G401 (cell line): ENCODE measurements at regions not wholly inside any gene's neighbourhood (a gene's known extent, or its start where the extent isn't known, plus 50 kb on each side); places are given as distances from the start of the nearest gene placed in this dataset.

Source experiments
- DNase-seq: peaks from one replicate; pipeline ENCODE4 v3.0.0-alpha.2; 2015; ENCODE audit warnings: low spot score
- in situ Hi-C: cut with HindIII; loops from 2 replicates; pipeline ENCODE4 v1.10.0; 2016; ENCODE audit warnings: low sequenced_read_pairs, mixed read lengths

GRCh38 chr7:116142374-116142773, 68.0 kb upstream of the TES start:
- in situ Hi-C loops: no loop called here
- DNase-seq: no peak

- in situ Hi-C loops: no loop called here
These were observed 67.5 kb upstream of the TES start for GRCh38 chr7:116142850-116143249.

GRCh38 chr7:116145245-116145852, 65.0 kb upstream of the TES start:
- in situ Hi-C loops: no loop called here
- no peak for DNase-seq

More at GRCh38 chr7:116142850-116143249, 67.5 kb upstream of the TES start:
- no peak for DNase-seq

GRCh38 chr7:116148108-116148507, 62.2 kb upstream of the TES start:
- in situ Hi-C loops: no loop called here
- DNase-seq: no peak

GRCh38 chr7:116148626-116149025, 61.7 kb upstream of the TES start:
- in situ Hi-C loops: no loop called here
- no peak for DNase-seq

- no peak for DNase-seq
- in situ Hi-C loops: no loop called here
These were observed 59.8 kb upstream of the TES start for GRCh38 chr7:116150588-116150987.

GRCh38 chr7:116152276-116152675, 58.1 kb upstream of the TES start:
- in situ Hi-C loops: no loop called here
- no peak for DNase-seq

- in situ Hi-C loops: no loop called here
- DNase-seq: no peak
These were observed 57.3 kb upstream of the TES start for GRCh38 chr7:116153050-116153449.

GRCh38 chr7:116159711-116160110, 50.6 kb upstream of the TES start:
- DNase-seq: no peak
- in situ Hi-C loops: no loop called here
